ENCODE measurements at regions not wholly inside any gene's neighbourhood (a gene's known extent, or its start where the extent isn't known, plus 50 kb on each side); places are given as distances from the start of the nearest gene placed in this dataset.

DNA sequence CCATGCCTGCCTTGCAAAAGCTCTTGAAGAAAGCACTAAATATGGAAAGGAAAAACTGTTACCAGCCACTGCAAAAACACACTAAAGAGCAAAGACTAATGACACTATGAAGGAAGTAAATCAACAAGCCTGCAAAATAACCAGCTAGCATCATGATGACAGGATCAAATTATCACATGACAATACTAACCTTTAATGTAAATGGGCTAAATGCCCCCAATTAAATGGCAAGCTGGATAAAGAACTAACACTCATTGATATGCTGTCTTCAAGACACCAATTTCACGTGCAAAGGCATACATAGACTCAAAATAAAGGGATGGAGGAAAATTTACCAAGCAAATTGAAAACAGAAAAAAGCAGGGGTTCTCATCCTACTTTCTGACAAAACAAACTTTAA lies 231.8 kb upstream of the RGMB start:
- TF ChIP-seq POLR2A (IDR thresholded peaks at IDR 0.05) = no peak
- TF ChIP-seq, protein P1, sequence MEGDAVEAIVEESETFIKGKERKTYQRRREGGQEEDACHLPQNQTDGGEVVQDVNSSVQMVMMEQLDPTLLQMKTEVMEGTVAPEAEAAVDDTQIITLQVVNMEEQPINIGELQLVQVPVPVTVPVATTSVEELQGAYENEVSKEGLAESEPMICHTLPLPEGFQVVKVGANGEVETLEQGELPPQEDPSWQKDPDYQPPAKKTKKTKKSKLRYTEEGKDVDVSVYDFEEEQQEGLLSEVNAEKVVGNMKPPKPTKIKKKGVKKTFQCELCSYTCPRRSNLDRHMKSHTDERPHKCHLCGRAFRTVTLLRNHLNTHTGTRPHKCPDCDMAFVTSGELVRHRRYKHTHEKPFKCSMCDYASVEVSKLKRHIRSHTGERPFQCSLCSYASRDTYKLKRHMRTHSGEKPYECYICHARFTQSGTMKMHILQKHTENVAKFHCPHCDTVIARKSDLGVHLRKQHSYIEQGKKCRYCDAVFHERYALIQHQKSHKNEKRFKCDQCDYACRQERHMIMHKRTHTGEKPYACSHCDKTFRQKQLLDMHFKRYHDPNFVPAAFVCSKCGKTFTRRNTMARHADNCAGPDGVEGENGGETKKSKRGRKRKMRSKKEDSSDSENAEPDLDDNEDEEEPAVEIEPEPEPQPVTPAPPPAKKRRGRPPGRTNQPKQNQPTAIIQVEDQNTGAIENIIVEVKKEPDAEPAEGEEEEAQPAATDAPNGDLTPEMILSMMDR (IDR thresholded peaks at IDR 0.05) = no peak
